GM19023 (cell line): ENCODE measurements at regions not wholly inside any gene's neighbourhood (a gene's known extent, or its start where the extent isn't known, plus 50 kb on each side); places are given as distances from the start of the nearest gene placed in this dataset.
"Not testable (repeated sequence)": the region's sequence is repeated elsewhere in the genome, so short reads cannot be mapped to it uniquely, and the experiment has no call there.

ENCODE experiments used
- ATAC-seq: cut with Tn5 transposase; IDR thresholded peaks from one replicate; pipeline ENCODE4 v1.9.1; 2021; ENCODE audit warnings: mild to moderate bottlenecking, moderate library complexity; ENCODE audit not compliant: unreplicated experiment

GRCh38 chr5:118224546-118224945, 763.8 kb downstream of the DTWD2 start:
- ATAC-seq = no peak

- ATAC-seq = no peak
These were observed 767.7 kb downstream of the DTWD2 start for GRCh38 chr5:118220556-118221195.

- no peak for ATAC-seq
These were observed 776.7 kb downstream of the DTWD2 start for GRCh38 chr5:118211606-118212005.

GRCh38 chr5:118208031-118208453, 780.3 kb downstream of the DTWD2 start:
- no peak for ATAC-seq

- no peak for ATAC-seq
These were observed 788.5 kb downstream of the DTWD2 start for GRCh38 chr5:118199801-118200200.

- ATAC-seq = no peak
These were observed 792.1 kb downstream of the DTWD2 start for GRCh38 chr5:118196229-118196628.

GRCh38 chr5:118195211-118195610, 793.1 kb downstream of the DTWD2 start:
- ATAC-seq = no peak

- ATAC-seq = no peak
These were observed 795.0 kb downstream of the DTWD2 start for GRCh38 chr5:118193194-118193905.

- ATAC-seq = no peak
These were observed 803.3 kb downstream of the DTWD2 start for GRCh38 chr5:118185018-118185417.

- no peak for ATAC-seq
These were observed 812.2 kb downstream of the DTWD2 start for GRCh38 chr5:118176146-118176545.

- ATAC-seq = no peak
These were observed 813.7 kb downstream of the DTWD2 start for GRCh38 chr5:118174671-118175070.

- ATAC-seq = no peak
These were observed 815.0 kb downstream of the DTWD2 start for GRCh38 chr5:118173340-118173739.

- ATAC-seq = no peak
These were observed 822.7 kb downstream of the DTWD2 start for GRCh38 chr5:118165619-118166018.

GRCh38 chr5:118156181-118156580, 832.2 kb downstream of the DTWD2 start:
- ATAC-seq = no peak

GRCh38 chr5:118146824-118147223, 841.5 kb downstream of the DTWD2 start:
- ATAC-seq = no peak

- no peak for ATAC-seq
These were observed 843.8 kb downstream of the DTWD2 start for GRCh38 chr5:118144540-118144939.

- ATAC-seq = no peak
These were observed 849.0 kb downstream of the DTWD2 start for GRCh38 chr5:118139361-118139760.

- no peak for ATAC-seq
These were observed 862.2 kb downstream of the DTWD2 start for GRCh38 chr5:118126159-118126558.

- no peak for ATAC-seq
These were observed 862.7 kb downstream of the DTWD2 start for GRCh38 chr5:118125687-118126086.

- ATAC-seq = no peak
These were observed 867.1 kb downstream of the DTWD2 start for GRCh38 chr5:118121258-118121657.

- ATAC-seq = no peak
These were observed 872.6 kb downstream of the DTWD2 start for GRCh38 chr5:118115791-118116190.

- no peak for ATAC-seq
These were observed 876.4 kb downstream of the DTWD2 start for GRCh38 chr5:118111956-118112355.

- ATAC-seq = not testable (repeated sequence)
These were observed 881.1 kb downstream of the DTWD2 start for GRCh38 chr5:118107246-118107645.
